Adipocyte (in vitro differentiated cells): ENCODE measurements at regions not wholly inside any gene's neighbourhood (a gene's known extent, or its start where the extent isn't known, plus 50 kb on each side); places are given as distances from the start of the nearest gene placed in this dataset.
"Not testable (repeated sequence)": the region's sequence is repeated elsewhere in the genome, so short reads cannot be mapped to it uniquely, and the experiment has no call there.

Source experiments
- DNase-seq: peaks from one replicate; pipeline ENCODE4 v3.0.0-alpha.2; 2015; ENCODE audit warnings: low read depth
- H3K27me3 ChIP-seq: replicated peaks from 2 replicates; pipeline ENCODE4 v1.7.0; 2013; ENCODE audit warnings: mild to moderate bottlenecking, low read length, moderate library complexity; ENCODE audit not compliant: control insufficient read depth, insufficient read depth
- H3K36me3 ChIP-seq: 2 replicates; pipeline ENCODE4 v1.7.0; 2013; ENCODE audit warnings: low read length, mild to moderate bottlenecking, moderate library complexity; ENCODE audit not compliant: control insufficient read depth, insufficient read depth, severe bottlenecking
- H3K4me1 ChIP-seq: 2 replicates; pipeline ENCODE4 v1.7.0; 2013; ENCODE audit warnings: mild to moderate bottlenecking, low read length, moderate library complexity; ENCODE audit not compliant: control insufficient read depth, insufficient read depth
- H3K4me3 ChIP-seq: 2 replicates; pipeline ENCODE4 v1.7.0; 2013; ENCODE audit warnings: mild to moderate bottlenecking, low read length, moderate library complexity
- H3K9ac ChIP-seq: 2 replicates; pipeline ENCODE4 v1.7.0; 2013; ENCODE audit warnings: mild to moderate bottlenecking, low read length, moderate library complexity
- H3K9me3 ChIP-seq: 2 replicates; pipeline ENCODE4 v1.7.0; 2013; ENCODE audit warnings: mild to moderate bottlenecking, low read length, moderate library complexity; ENCODE audit not compliant: control insufficient read depth

DNA sequence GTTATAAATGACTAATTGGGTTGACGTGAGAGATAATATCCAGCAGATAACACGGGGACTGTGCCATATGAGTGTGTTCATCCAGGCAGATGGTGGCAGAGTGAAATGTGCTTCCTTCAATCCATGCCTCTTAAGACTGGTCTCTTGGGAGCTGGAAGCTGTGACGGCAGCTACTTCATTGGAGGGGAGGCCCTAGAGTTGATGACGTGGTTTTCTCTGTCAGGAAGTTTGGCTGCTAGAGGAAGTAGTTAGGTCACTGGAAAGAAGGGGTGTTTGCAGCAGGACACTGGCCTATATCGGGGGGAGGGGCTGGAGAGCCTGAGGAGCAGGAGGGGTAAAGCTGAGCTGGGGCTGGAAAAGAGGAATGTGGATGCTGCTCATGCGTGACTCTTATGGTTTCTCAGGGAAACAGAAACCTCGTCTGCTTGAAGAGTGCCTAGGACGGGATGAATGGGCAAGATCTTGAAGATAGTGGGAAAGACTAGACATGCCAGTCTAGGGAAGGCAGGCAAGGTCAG, 3051.6 kb downstream of the RPIA start:
- H3K9me3 ChIP-seq, H3K4me3 ChIP-seq, H3K4me1 ChIP-seq, H3K27me3 ChIP-seq, H3K9ac ChIP-seq, H3K36me3 ChIP-seq, DNase-seq: not testable (repeated sequence)

DNA sequence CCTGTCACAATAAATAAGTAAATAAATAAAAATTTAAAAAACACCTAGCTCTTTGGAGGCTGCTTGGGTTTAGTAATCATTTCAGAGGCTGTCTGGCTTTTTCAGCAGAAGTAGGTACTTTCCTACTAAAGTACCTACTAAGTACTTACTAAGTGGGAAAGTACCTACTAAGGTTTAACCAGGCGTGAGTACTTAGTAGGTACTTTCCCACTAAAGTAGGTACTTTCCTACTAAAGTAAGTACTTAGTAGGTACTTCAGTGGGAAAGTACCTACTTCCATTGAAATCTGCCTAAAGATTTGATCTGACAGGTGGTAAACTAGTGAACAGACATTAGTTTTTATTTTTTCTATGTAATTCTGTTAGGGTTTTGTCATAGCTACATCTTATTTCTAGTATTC, 3052.4 kb downstream of the RPIA start:
- not testable (repeated sequence) for H3K9ac ChIP-seq, H3K4me1 ChIP-seq, H3K9me3 ChIP-seq, H3K4me3 ChIP-seq, H3K27me3 ChIP-seq, H3K36me3 ChIP-seq, DNase-seq

DNA sequence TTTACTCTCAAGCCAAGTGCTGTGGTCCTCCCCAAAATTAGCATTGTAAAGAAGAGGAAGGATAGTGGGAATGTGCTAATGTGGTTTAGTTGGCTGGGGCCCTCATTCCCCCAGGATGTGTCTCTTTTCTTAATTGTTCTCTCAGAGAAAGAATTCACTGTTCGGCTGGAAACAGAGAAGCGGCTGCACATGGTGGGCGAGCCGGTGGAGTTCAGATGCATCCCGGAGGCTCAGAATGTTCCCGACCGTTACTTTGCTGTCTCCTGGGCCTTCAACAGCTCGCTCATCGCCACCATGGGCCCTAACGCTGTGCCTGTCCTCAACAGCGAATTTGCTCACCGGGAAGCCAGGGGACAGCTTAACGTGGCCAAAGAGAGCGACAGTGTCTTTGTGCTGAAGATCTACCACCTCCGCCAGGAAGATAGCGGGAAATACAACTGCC, 3053.2 kb downstream of the RPIA start:
- not testable (repeated sequence) for H3K4me1 ChIP-seq, H3K9me3 ChIP-seq, H3K36me3 ChIP-seq, H3K9ac ChIP-seq, DNase-seq, H3K27me3 ChIP-seq, H3K4me3 ChIP-seq

GRCh38 chr2:91748902-91749301, 3057.4 kb downstream of the RPIA start:
- Histone ChIP-seq H3K9ac (no peak overlapping the region), H3K27me3 (no peaks in the 10 kb centered on the region), H3K4me1 (no peaks in the 10 kb centered on the region), H3K36me3 (no peaks in the 10 kb centered on the region), H3K4me3 (no peak overlapping the region), H3K9me3 (no peaks in the 10 kb centered on the region)
- DNase-seq, result no peak

DNA sequence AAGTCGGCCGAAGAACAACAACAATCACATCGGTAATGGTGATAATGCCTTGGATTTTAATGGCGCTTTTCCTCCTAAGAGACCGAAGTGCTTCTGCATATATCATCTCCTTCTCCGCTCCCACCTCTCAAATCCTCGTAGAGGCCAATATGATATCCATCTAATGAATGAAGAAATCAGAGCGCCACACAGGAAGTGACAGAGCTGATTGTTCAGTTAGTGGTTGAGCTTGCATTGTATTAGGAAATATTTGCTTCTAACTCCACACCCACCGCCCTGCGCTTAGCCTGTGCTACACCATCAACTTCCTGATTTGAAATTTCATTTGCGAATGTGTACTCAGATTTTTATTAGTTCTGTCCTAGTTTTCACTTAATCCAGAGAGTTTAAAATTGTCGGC, 3058.2 kb downstream of the RPIA start:
- H3K9ac ChIP-seq, H3K9me3 ChIP-seq, H3K27me3 ChIP-seq, DNase-seq, H3K4me3 ChIP-seq, H3K4me1 ChIP-seq, H3K36me3 ChIP-seq: not testable (repeated sequence)

- not testable (repeated sequence) for H3K27me3 ChIP-seq, DNase-seq, H3K4me1 ChIP-seq, H3K36me3 ChIP-seq, H3K4me3 ChIP-seq, H3K9me3 ChIP-seq, H3K9ac ChIP-seq
Observed at GRCh38 chr2:91759361-91759941, 3068.0 kb downstream of the RPIA start.

GRCh38 chr2:91760672-91761071, 3069.2 kb downstream of the RPIA start:
- H3K9me3 ChIP-seq, H3K4me1 ChIP-seq, H3K4me3 ChIP-seq, DNase-seq, H3K9ac ChIP-seq, H3K36me3 ChIP-seq, H3K27me3 ChIP-seq: not testable (repeated sequence)

DNA sequence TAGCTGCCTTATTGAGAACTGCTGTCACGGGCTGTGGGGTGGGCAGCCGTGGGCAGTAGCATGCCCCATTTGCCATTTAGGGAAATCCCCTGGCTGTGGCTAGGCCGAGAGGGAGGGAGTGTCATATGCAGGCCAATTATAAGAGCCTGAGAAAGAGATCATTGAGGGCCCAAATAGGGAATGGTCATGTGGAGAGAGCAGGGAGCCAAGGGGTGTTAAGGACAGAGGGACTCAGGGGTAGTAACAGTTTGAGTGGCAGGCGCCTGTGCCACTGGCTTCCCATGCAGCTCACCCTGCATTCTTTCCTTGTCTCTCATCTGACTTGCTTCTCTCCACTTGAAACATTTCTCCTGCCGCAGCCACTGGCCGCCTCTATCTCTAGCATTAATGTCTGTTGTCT, 3070.8 kb downstream of the RPIA start:
- not testable (repeated sequence) for H3K4me3 ChIP-seq, H3K4me1 ChIP-seq, H3K27me3 ChIP-seq, H3K9me3 ChIP-seq, DNase-seq, H3K36me3 ChIP-seq, H3K9ac ChIP-seq

GRCh38 chr2:91763710-91764109, 3072.2 kb downstream of the RPIA start:
- not testable (repeated sequence) for H3K9me3 ChIP-seq, H3K4me1 ChIP-seq, H3K9ac ChIP-seq, DNase-seq, H3K36me3 ChIP-seq, H3K27me3 ChIP-seq, H3K4me3 ChIP-seq

DNA sequence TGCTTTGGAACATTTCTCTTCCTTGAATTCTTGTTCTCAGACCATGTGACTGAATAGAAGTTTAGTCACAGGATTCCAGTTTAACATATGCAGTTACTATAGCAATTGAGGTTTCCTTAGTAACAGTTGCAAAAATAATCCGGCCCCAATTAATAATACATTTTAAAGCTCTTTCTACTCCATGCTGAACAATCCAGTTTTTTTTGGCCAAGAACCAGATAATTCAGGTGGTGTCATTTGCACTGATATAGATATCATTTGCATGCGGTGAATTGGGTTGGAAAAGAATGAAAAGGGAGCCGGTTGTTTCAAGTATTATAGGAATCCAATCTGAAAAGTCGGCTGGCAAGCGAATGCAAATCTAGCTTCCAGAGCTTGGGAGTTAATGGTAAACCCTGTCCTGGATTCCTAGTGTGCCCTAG, 3073.1 kb downstream of the RPIA start:
- not testable (repeated sequence) for H3K27me3 ChIP-seq, H3K36me3 ChIP-seq, H3K4me1 ChIP-seq, H3K4me3 ChIP-seq, H3K9ac ChIP-seq, H3K9me3 ChIP-seq, DNase-seq

GRCh38 chr2:91765018-91765754, 3073.7 kb downstream of the RPIA start:
- not testable (repeated sequence) for H3K27me3 ChIP-seq, H3K9me3 ChIP-seq, H3K4me3 ChIP-seq, DNase-seq, H3K9ac ChIP-seq, H3K36me3 ChIP-seq, H3K4me1 ChIP-seq
